SKM-1 treated with dmso at 0.1 percent for 144 hours (cell line): ENCODE measurements at regions not wholly inside any gene's neighbourhood (a gene's known extent, or its start where the extent isn't known, plus 50 kb on each side); places are given as distances from the start of the nearest gene placed in this dataset.
"Not testable (repeated sequence)": the region's sequence is repeated elsewhere in the genome, so short reads cannot be mapped to it uniquely, and the experiment has no call there.

Source experiments
- DNase-seq: peaks from one replicate; lab custom pipeline; 2025; ENCODE audit not compliant: unreplicated experiment; lab: John Stamatoyannopoulos, UW

GRCh38 chr10:47165168-47165710 lies 134.8 kb upstream of the GDF10 start:
- DNase-seq: peak; percentile 66

- DNase-seq: peak; percentile 86
These were observed 134.1 kb upstream of the GDF10 start for GRCh38 chr10:47165711-47166404.

GRCh38 chr10:47166405-47166777 lies 133.6 kb upstream of the GDF10 start:
- no peak for DNase-seq

- DNase-seq: not testable (repeated sequence)
These were observed 133.0 kb upstream of the GDF10 start for GRCh38 chr10:47166808-47167581.

GRCh38 chr10:47167591-47167990 lies 132.4 kb upstream of the GDF10 start:
- DNase-seq: no peak

- DNase-seq: no peak
These were observed 130.4 kb upstream of the GDF10 start for GRCh38 chr10:47169581-47169980.

GRCh38 chr10:47173929-47174442 lies 126.0 kb upstream of the GDF10 start:
- DNase-seq: no peak

GRCh38 chr10:47175181-47176123 lies 124.5 kb upstream of the GDF10 start:
- no peak for DNase-seq

- DNase-seq: no peak
These were observed 123.6 kb upstream of the GDF10 start for GRCh38 chr10:47176206-47176902.

- no peak for DNase-seq
These were observed 122.8 kb upstream of the GDF10 start for GRCh38 chr10:47176903-47177868.

- DNase-seq: no peak
These were observed 121.3 kb upstream of the GDF10 start for GRCh38 chr10:47178537-47179290.

- no peak for DNase-seq
These were observed 120.7 kb upstream of the GDF10 start for GRCh38 chr10:47179291-47179647.

- no peak for DNase-seq
These were observed 118.7 kb upstream of the GDF10 start for GRCh38 chr10:47181052-47181849.

GRCh38 chr10:47182934-47183703 lies 116.9 kb upstream of the GDF10 start:
- no peak for DNase-seq

GRCh38 chr10:47183704-47184041 lies 116.3 kb upstream of the GDF10 start:
- DNase-seq: no peak

GRCh38 chr10:47184273-47184672 lies 115.7 kb upstream of the GDF10 start:
- no peak for DNase-seq

GRCh38 chr10:47184724-47185330 lies 115.2 kb upstream of the GDF10 start:
- no peak for DNase-seq
